OCI-M2 (cell line): ENCODE measurements at regions not wholly inside any gene's neighbourhood (a gene's known extent, or its start where the extent isn't known, plus 50 kb on each side); places are given as distances from the start of the nearest gene placed in this dataset.
"Not testable (repeated sequence)": the region's sequence is repeated elsewhere in the genome, so short reads cannot be mapped to it uniquely, and the experiment has no call there.

ENCODE experiments used
- DNase-seq: peaks from one replicate; lab custom pipeline; 2025; ENCODE audit not compliant: unreplicated experiment; lab: John Stamatoyannopoulos, UW

- DNase-seq: no peak
These were observed 238.1 kb downstream of the OLFM4 start for GRCh38 chr13:53266757-53267156.

GRCh38 chr13:53269634-53270033, 241.0 kb downstream of the OLFM4 start:
- no peak for DNase-seq

DNA sequence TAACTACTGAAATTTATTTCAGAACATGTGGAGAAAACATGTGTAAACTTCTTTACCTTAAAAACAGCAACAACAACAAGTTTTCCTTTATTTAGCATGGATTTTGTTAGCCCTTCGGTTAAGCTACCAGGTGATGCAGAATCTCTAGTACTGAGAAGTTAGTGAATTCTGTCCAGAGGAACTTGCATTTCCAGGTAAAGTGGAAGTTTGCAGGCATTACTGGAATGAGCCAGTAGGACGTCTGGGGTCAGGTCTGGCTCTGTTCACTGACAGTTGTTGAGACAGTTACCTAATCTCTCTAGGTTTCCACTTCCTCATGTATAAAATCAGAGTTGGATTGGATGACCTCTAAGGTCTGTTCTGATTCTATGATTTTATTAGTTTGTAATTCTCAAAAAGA, 244.3 kb downstream of the OLFM4 start:
- DNase-seq: no peak

DNA sequence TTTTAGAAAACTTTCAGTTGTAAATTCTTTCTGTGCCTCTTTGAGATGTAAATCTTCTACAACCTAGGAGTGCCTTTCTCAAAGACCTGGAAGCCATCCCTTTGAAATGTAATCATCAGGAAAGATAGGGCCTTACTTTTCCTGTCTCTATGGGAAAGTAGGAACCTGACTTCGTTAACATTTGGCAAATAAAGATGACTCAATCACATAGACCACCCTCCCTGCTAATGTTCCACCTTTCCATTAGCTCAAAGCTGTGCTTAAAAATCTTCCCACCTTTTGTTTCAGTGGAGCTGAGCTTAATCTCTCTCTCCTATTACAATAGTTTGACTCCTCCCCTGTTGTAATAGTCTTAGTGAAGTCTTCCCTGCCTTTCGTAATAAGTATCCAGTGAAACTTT, 247.7 kb downstream of the OLFM4 start:
- DNase-seq: no peak

DNA sequence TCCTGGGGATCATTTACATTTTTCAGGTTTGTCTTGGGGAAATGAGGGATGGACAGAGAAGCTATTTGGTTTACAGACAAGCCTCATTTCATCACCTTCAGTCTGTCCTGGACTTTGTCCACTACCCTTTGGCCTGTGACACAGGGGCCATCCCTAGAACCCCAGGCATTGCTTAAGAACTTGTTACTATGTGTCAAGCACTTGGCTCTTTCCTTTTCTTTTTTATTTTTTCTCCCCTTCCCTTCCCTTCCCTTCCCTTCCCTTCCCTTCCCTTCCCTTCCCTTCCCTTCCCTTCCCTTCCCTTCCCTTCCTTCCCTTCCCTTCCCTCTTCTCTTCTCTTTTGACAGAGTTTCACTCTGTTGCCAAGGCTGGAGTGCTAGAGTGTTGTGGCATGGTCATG, 253.1 kb downstream of the OLFM4 start:
- DNase-seq: no peak

GRCh38 chr13:53285896-53286430, 257.4 kb downstream of the OLFM4 start:
- DNase-seq: no peak

DNA sequence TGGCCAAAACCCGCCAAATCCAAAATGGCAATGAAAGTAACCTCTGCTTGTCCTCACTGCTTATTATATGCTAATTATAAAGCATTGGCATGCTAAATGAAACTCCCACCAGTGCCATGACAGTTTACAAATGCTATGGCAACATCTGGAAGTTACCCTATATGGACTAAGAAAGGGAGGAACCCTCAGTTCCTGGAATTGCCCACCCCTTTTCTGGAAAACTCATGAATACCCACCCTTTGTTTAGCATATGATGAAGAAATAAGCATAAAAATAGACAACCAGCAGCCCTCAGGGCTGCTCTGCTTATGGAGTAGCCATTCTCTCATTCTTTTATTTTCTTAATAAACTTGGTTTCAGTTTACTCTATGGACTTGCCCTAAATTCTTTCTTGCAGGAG, 269.8 kb downstream of the OLFM4 start:
- DNase-seq: no peak

GRCh38 chr13:53301449-53301848, 272.8 kb downstream of the OLFM4 start:
- no peak for DNase-seq

- not testable (repeated sequence) for DNase-seq
These were observed 276.8 kb downstream of the OLFM4 start for GRCh38 chr13:53305419-53305818.

DNA sequence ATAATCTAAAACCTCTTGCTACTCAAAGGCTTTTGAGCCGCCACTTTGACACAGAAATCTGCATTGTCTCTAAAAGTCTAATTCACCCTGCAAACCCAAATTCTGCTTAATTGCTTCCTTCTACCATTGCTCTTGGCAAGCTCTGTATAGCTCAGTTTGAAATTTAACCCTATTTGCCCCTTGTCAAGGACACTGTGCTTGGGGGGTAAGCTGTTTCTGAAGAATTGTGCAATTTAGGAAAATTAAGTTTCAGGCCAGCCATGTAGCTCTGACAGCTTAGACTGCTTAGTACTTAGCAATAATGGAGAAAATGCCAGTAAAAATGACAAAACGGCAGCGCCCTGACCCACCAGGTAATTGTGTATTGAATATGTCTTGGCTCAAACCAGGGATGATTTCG, 282.2 kb downstream of the OLFM4 start:
- DNase-seq: no peak

GRCh38 chr13:53311561-53311960, 282.9 kb downstream of the OLFM4 start:
- DNase-seq: no peak

- no peak for DNase-seq
These were observed 292.7 kb downstream of the OLFM4 start for GRCh38 chr13:53321296-53321801.

DNA sequence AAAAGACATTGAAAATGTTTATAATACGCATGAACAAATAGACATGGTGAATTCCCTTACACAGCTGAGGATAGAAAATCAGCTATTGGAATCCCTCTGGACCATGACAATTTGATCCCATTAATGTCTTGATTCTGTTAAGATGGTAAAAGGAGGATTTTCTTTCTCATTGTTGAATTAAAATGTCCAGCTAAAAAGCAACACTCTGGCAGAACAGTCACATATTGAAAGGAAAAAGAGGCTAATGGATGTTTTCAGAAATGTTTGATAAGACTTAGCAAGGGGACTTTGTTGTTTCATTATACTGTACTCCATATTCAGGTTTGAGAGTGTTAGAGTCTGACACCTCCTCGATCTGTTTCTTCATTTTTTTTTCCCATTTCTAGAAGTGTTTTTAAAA, 296.0 kb downstream of the OLFM4 start:
- no peak for DNase-seq

- no peak for DNase-seq
These were observed 298.1 kb downstream of the OLFM4 start for GRCh38 chr13:53326716-53327115.

- no peak for DNase-seq
These were observed 299.2 kb downstream of the OLFM4 start for GRCh38 chr13:53327680-53328315.

GRCh38 chr13:53336441-53337160, 308.0 kb downstream of the OLFM4 start:
- no peak for DNase-seq

DNA sequence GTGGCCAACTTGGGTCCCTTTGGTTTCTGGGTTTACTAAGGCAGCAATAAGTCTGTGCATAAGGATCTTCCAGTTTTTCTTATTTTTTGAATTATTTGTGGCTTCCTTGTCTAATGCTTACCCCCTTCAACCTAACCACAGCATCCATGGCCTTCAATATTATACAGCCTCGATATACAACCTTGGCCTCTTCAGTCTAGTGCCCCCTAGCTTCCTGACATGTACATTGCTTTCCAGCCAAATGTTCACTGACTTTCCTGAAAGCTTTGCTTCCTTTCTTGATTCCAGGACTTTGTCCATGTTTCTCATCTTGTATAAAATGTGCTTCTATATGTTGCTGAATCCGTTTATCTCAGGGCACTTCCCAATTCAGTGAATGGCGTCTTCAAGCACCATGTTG, 310.1 kb downstream of the OLFM4 start:
- no peak for DNase-seq

DNA sequence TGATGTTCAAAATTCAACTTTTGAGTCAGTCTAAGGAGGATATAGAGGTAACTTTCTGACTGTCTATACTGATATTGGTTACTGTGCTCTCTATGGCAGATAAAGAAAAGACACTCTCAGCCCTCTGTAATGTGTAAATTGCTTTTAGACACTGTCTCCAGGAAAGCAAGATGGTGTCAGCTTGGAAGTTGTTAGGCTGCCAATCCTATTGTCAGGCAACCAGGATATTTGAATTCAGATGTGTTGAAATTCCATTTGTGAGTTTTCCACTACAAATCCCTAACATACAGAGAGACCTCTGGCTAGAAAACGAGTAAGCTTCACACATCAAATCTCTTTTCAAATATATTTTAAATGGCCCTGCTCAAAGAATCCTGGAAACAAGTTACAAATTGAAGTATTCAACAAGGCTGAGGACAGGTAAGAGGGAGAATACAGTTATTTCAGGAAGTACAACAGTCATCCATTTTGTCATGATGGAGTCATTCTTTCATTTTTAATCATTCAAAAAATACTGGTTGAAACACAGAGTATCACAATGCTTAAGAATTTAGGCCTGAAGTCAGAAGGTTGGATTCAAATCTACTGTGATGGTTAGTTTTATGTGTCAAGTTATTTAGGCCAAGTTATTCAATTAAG, 312.0 kb downstream of the OLFM4 start:
- no peak for DNase-seq

- DNase-seq: no peak
These were observed 312.5 kb downstream of the OLFM4 start for GRCh38 chr13:53341144-53341510.

GRCh38 chr13:53342623-53343360, 314.2 kb downstream of the OLFM4 start:
- DNase-seq: no peak

- DNase-seq: no peak
These were observed 314.7 kb downstream of the OLFM4 start for GRCh38 chr13:53343361-53343744.
